Right renal cortex interstitium (tissue), 3 donors: ENCODE measurements at regions not wholly inside any gene's neighbourhood (a gene's known extent, or its start where the extent isn't known, plus 50 kb on each side); places are given as distances from the start of the nearest gene placed in this dataset.

Source experiments
- DNase-seq, 3 donors: peaks; one replicate each; pipeline ENCODE4 v3.0.0-alpha.2; 2013; ENCODE audit warnings: low read depth in 3 of 3, low spot score in 2 of 3

GRCh38 chr2:219692521-219692920, 65.1 kb downstream of the SLC4A3 start:
- DNase-seq = no peak

GRCh38 chr2:219695145-219695709, 67.8 kb downstream of the SLC4A3 start:
- no peak for DNase-seq

- no peak for DNase-seq
These were observed 70.6 kb downstream of the SLC4A3 start for GRCh38 chr2:219697811-219698747.

GRCh38 chr2:219698748-219699439, 71.5 kb downstream of the SLC4A3 start:
- no peak for DNase-seq

- DNase-seq = no peak
These were observed 72.0 kb downstream of the SLC4A3 start for GRCh38 chr2:219699440-219699821.

- no peak for DNase-seq
These were observed 74.6 kb downstream of the SLC4A3 start for GRCh38 chr2:219701847-219702634.

GRCh38 chr2:219702796-219703545, 75.5 kb downstream of the SLC4A3 start:
- DNase-seq = no peak

GRCh38 chr2:219704878-219705277, 77.4 kb downstream of the SLC4A3 start:
- no peak for DNase-seq

- no peak for DNase-seq
These were observed 79.4 kb downstream of the SLC4A3 start for GRCh38 chr2:219706823-219707281.

GRCh38 chr2:219707496-219708285, 80.3 kb downstream of the SLC4A3 start:
- no peak for DNase-seq

- no peak for DNase-seq
These were observed 81.9 kb downstream of the SLC4A3 start for GRCh38 chr2:219709331-219709761.

GRCh38 chr2:219713110-219713509, 85.7 kb downstream of the SLC4A3 start:
- DNase-seq = no peak

- DNase-seq = no peak
These were observed 87.4 kb downstream of the SLC4A3 start for GRCh38 chr2:219714681-219715400.

GRCh38 chr2:219718066-219718465, 90.6 kb downstream of the SLC4A3 start:
- DNase-seq = no peak

GRCh38 chr2:219719521-219719920, 92.1 kb downstream of the SLC4A3 start:
- DNase-seq = no peak

GRCh38 chr2:219720956-219721355, 93.5 kb downstream of the SLC4A3 start:
- DNase-seq = no peak

GRCh38 chr2:219722276-219722879, 94.9 kb downstream of the SLC4A3 start:
- DNase-seq = no peak

- no peak for DNase-seq
These were observed 95.9 kb downstream of the SLC4A3 start for GRCh38 chr2:219723311-219723710.
